ENCODE measurements at regions not wholly inside any gene's neighbourhood (a gene's known extent, or its start where the extent isn't known, plus 50 kb on each side); places are given as distances from the start of the nearest gene placed in this dataset.

DNA sequence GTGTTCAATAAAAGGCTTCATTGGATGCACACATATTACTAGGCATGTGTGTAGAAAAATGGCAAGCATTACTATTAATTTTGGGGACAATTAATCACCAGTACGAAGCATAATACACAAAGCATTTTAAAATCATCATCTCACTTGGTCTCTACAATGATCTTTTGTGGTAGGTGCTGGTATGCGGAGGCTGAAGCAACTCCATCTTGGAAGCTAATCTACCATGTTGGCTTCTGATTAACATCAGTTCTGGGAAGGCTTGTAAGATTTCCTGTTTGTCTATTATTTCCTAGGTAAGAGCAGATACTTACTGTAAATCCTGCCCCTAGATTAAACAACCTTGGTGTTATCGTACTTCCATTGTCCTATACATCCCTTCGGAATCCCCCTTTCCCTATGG, 121.7 kb upstream of the RUNX1 start:
- no peak for TF ChIP-seq ZNF274 (IDR thresholded peaks at IDR 0.05; ENCODE audit: low read length)
- no peak for TF ChIP-seq ZNF274 (tag by site-specific recombination; IDR thresholded peaks at IDR 0.05; ENCODE audit: borderline replicate concordance)
- TF ChIP-seq, protein P1, sequence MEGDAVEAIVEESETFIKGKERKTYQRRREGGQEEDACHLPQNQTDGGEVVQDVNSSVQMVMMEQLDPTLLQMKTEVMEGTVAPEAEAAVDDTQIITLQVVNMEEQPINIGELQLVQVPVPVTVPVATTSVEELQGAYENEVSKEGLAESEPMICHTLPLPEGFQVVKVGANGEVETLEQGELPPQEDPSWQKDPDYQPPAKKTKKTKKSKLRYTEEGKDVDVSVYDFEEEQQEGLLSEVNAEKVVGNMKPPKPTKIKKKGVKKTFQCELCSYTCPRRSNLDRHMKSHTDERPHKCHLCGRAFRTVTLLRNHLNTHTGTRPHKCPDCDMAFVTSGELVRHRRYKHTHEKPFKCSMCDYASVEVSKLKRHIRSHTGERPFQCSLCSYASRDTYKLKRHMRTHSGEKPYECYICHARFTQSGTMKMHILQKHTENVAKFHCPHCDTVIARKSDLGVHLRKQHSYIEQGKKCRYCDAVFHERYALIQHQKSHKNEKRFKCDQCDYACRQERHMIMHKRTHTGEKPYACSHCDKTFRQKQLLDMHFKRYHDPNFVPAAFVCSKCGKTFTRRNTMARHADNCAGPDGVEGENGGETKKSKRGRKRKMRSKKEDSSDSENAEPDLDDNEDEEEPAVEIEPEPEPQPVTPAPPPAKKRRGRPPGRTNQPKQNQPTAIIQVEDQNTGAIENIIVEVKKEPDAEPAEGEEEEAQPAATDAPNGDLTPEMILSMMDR (tag by site-specific recombination; IDR thresholded peaks at IDR 0.05) = no peak
- TF ChIP-seq MYNN (tag by site-specific recombination; IDR thresholded peaks at IDR 0.05; ENCODE audit: borderline replicate concordance) = no peak

Data from HEK293 (cell line).